Liver (tissue), 8 donors: ENCODE measurements at regions not wholly inside any gene's neighbourhood (a gene's known extent, or its start where the extent isn't known, plus 50 kb on each side); places are given as distances from the start of the nearest gene placed in this dataset.

Experiments used
- DNase-seq: peaks from one replicate; pipeline ENCODE4 v3.0.0-alpha.2; 2017; ENCODE audit warnings: low spot score
- H3K27ac ChIP-seq, 2 donors: one replicate each; pipeline ENCODE4 v1.7.0; 2013; ENCODE audit warnings: inconsistent platforms in 2 of 2, low read length in 2 of 2, control low read depth in 1 of 2, low read depth in 1 of 2, mild to moderate bottlenecking in 1 of 2
- H3K27me3 ChIP-seq, 4 donors: one replicate each; pipeline versions ENCODE4 v1.6.1 to v1.7.0; 2013; ENCODE audit warnings: low read length in 3 of 4, inconsistent platforms in 1 of 4, mild to moderate bottlenecking in 1 of 4, moderate library complexity in 1 of 4; ENCODE audit not compliant: control insufficient read depth in 4 of 4, insufficient read depth in 4 of 4
- H3K36me3 ChIP-seq, 4 donors: one replicate each; pipeline versions ENCODE4 v1.6.1 to v1.7.0; 2013; ENCODE audit warnings: low read length in 3 of 4, mild to moderate bottlenecking in 3 of 4, low read depth in 1 of 4, moderate library complexity in 1 of 4; ENCODE audit not compliant: control insufficient read depth in 4 of 4, insufficient read depth in 3 of 4
- H3K4me1 ChIP-seq, 4 donors: one replicate each; pipeline versions ENCODE4 v1.6.1 to v1.7.0; 2013; ENCODE audit warnings: low read length in 3 of 4, mild to moderate bottlenecking in 3 of 4, moderate library complexity in 1 of 4; ENCODE audit not compliant: control insufficient read depth in 4 of 4, insufficient read depth in 4 of 4
- H3K4me3 ChIP-seq, 3 donors: one replicate each; pipeline versions ENCODE4 v1.6.1 to v1.7.0; 2013; ENCODE audit warnings: low read length in 3 of 3, control low read depth in 1 of 3, low read depth in 1 of 3, mild to moderate bottlenecking in 1 of 3
- H3K9ac ChIP-seq, 2 donors: one replicate each; pipeline ENCODE4 v1.7.0; 2013; ENCODE audit warnings: low read length in 2 of 2, mild to moderate bottlenecking in 2 of 2, moderate library complexity in 2 of 2, control low read depth in 1 of 2, low read depth in 1 of 2
- H3K9me3 ChIP-seq, 4 donors: one replicate each; pipeline versions ENCODE4 v1.6.1 to v1.7.0; 2013; ENCODE audit warnings: low read length in 3 of 4; ENCODE audit not compliant: control insufficient read depth in 4 of 4
- CTCF ChIP-seq: fragments of 150-350 bp; IDR thresholded peaks from 2 replicates; pipeline ENCODE4 v1.5.1; 2017; ENCODE audit warnings: improper control_type of control experiment, low read depth, low read length; ENCODE audit not compliant: missing input control
- EGR1 ChIP-seq, 2 donors: IDR thresholded peaks; 2 replicates each; pipeline ENCODE4 v1.6.1; 2016 to 2018; ENCODE audit warnings: antibody characterized with exemption in 2 of 2, low read depth in 2 of 2
- FOXA1 ChIP-seq: IDR thresholded peaks from 2 replicates; pipeline ENCODE4 v1.6.1; 2016; ENCODE audit warnings: antibody characterized with exemption
- GABPA ChIP-seq, 2 donors: IDR thresholded peaks in 1 of 2; conservative IDR thresholded peaks in 1 of 2; 2 replicates each; pipeline ENCODE4 v1.6.1; 2016; ENCODE audit warnings: antibody characterized with exemption in 2 of 2, mild to moderate bottlenecking in 1 of 2, moderate library complexity in 1 of 2
- HNF4A ChIP-seq, 2 donors: conservative IDR thresholded peaks; 2 replicates each; pipeline ENCODE4 v1.6.1; 2016; ENCODE audit warnings: antibody characterized with exemption in 2 of 2, mild to moderate bottlenecking in 2 of 2
- HNF4G ChIP-seq: IDR thresholded peaks from 2 replicates; pipeline ENCODE4 v1.6.1; 2016; ENCODE audit warnings: antibody characterized with exemption
- JUND ChIP-seq, 2 donors: IDR thresholded peaks; 2 replicates each; pipeline ENCODE4 v1.6.1; 2016; ENCODE audit warnings: antibody characterized with exemption in 2 of 2
- NR2F2 ChIP-seq: IDR thresholded peaks from 2 replicates; pipeline ENCODE4 v1.6.1; 2016; ENCODE audit warnings: antibody characterized with exemption
- RAD21 ChIP-seq, 2 donors: IDR thresholded peaks; 2 replicates each; pipeline ENCODE4 v1.6.1; 2016; ENCODE audit warnings: antibody characterized with exemption in 2 of 2, mild to moderate bottlenecking in 2 of 2
- RXRA ChIP-seq, 2 donors: IDR thresholded peaks; 2 replicates each; pipeline ENCODE4 v1.6.1; 2017 to 2018; ENCODE audit warnings: antibody characterized with exemption in 2 of 2, mild to moderate bottlenecking in 1 of 2
- SP1 ChIP-seq: IDR thresholded peaks from 2 replicates; pipeline ENCODE4 v1.6.1; 2018; ENCODE audit warnings: antibody characterized with exemption, mild to moderate bottlenecking
- TAF1 ChIP-seq: conservative IDR thresholded peaks from 2 replicates; pipeline ENCODE4 v1.6.1; 2016; ENCODE audit warnings: antibody characterized with exemption, mild to moderate bottlenecking
- YY1 ChIP-seq: IDR thresholded peaks from 2 replicates; pipeline ENCODE4 v1.6.1; 2016; ENCODE audit warnings: antibody characterized with exemption, mild to moderate bottlenecking
- ZBTB33 ChIP-seq: IDR thresholded peaks from 2 replicates; pipeline ENCODE4 v1.6.1; 2016; ENCODE audit warnings: antibody characterized with exemption
- WGBS: extraction: QIAGEN DNeasy Blood & Tissue Kit; methylation state at CpG from one replicate; pipeline ENCODE4 v1.1.7; 2013; 5-methylcytosine and 5-hydroxymethylcytosine counted together
- TF ChIP-seq, protein P1 (sequence below): IDR thresholded peaks from 2 replicates; pipeline ENCODE4 v1.6.1; 2016; ENCODE audit warnings: antibody characterized with exemption
- TF ChIP-seq, protein P2 (sequence below): IDR thresholded peaks from 2 replicates; pipeline ENCODE4 v1.6.1; 2016; ENCODE audit warnings: antibody characterized with exemption, mild to moderate bottlenecking
- TF ChIP-seq, protein P3 (sequence below): IDR thresholded peaks from 2 replicates; pipeline ENCODE4 v1.6.1; 2016; ENCODE audit warnings: antibody characterized with exemption
- donor health status: healthy.
- donor health status: healthy.
- donor health status: healthy.
- donor health status: healthy.
- donor health status: healthy.

- no peak for DNase-seq
- Histone ChIP-seq H3K27me3 (peaks cover 0 to 2% (median 0%) of the 10 kb centered on the region in 4 donors), H3K9ac (no peak overlapping the region), H3K36me3 (no peaks in the 10 kb centered on the region), H3K4me1 (no peaks in the 10 kb centered on the region), H3K9me3 (no peaks in the 10 kb centered on the region), H3K27ac (no peak overlapping the region), H3K4me3 (no peak overlapping the region)
- TF ChIP-seq JUND (IDR thresholded peaks at IDR 0.05) = no peak
- TF ChIP-seq RXRA (IDR thresholded peaks at IDR 0.05) = no peak
- no peak for TF ChIP-seq HNF4A (conservative IDR thresholded peaks at IDR 0.05)
- 84% methylated on average over 3 of the region's 3 CpGs for WGBS
Observed at GRCh38 chr16:51950118-51950780, 596.7 kb downstream of the TOX3 start.

- no peak for DNase-seq
- Histone ChIP-seq H3K27me3 (peaks cover 0 to 2% (median 0%) of the 10 kb centered on the region in 4 donors), H3K4me1 (no peaks in the 10 kb centered on the region), H3K4me3 (no peak overlapping the region), H3K9me3 (no peaks in the 10 kb centered on the region), H3K27ac (no peak overlapping the region), H3K36me3 (no peaks in the 10 kb centered on the region), H3K9ac (no peak overlapping the region)
- TF ChIP-seq SP1 (no peak), FOXA1 (no peak), EGR1 (IDR thresholded peaks at IDR 0.05; ENCODE audit: low read depth in 2 of 2) (no peak), RAD21 (IDR thresholded peaks at IDR 0.05) (no peak), CTCF (no peak), JUND (IDR thresholded peaks at IDR 0.05) (no peak), YY1 (no peak), HNF4G (no peak), RXRA (IDR thresholded peaks at IDR 0.05) (no peak), ZBTB33 (no peak), HNF4A (conservative IDR thresholded peaks at IDR 0.05) (no peak), NR2F2 (no peak), TAF1 (no peak), GABPA (IDR thresholded peaks at IDR 0.05 in 1 of 2, conservative IDR thresholded peaks at IDR 0.05 in 1 of 2) (no peak)
- TF ChIP-seq, protein P1, sequence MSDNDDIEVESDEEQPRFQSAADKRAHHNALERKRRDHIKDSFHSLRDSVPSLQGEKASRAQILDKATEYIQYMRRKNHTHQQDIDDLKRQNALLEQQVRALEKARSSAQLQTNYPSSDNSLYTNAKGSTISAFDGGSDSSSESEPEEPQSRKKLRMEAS = no peak
- TF ChIP-seq, protein P2, sequence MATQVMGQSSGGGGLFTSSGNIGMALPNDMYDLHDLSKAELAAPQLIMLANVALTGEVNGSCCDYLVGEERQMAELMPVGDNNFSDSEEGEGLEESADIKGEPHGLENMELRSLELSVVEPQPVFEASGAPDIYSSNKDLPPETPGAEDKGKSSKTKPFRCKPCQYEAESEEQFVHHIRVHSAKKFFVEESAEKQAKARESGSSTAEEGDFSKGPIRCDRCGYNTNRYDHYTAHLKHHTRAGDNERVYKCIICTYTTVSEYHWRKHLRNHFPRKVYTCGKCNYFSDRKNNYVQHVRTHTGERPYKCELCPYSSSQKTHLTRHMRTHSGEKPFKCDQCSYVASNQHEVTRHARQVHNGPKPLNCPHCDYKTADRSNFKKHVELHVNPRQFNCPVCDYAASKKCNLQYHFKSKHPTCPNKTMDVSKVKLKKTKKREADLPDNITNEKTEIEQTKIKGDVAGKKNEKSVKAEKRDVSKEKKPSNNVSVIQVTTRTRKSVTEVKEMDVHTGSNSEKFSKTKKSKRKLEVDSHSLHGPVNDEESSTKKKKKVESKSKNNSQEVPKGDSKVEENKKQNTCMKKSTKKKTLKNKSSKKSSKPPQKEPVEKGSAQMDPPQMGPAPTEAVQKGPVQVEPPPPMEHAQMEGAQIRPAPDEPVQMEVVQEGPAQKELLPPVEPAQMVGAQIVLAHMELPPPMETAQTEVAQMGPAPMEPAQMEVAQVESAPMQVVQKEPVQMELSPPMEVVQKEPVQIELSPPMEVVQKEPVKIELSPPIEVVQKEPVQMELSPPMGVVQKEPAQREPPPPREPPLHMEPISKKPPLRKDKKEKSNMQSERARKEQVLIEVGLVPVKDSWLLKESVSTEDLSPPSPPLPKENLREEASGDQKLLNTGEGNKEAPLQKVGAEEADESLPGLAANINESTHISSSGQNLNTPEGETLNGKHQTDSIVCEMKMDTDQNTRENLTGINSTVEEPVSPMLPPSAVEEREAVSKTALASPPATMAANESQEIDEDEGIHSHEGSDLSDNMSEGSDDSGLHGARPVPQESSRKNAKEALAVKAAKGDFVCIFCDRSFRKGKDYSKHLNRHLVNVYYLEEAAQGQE = no peak
- TF ChIP-seq, protein P3, sequence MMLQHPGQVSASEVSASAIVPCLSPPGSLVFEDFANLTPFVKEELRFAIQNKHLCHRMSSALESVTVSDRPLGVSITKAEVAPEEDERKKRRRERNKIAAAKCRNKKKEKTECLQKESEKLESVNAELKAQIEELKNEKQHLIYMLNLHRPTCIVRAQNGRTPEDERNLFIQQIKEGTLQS = no peak
- 54% methylated on average over 2 of the region's 2 CpGs for WGBS
Observed at GRCh38 chr16:51949282-51949681, 597.7 kb downstream of the TOX3 start.
